GM12878 (cell line): ENCODE measurements at regions not wholly inside any gene's neighbourhood (a gene's known extent, or its start where the extent isn't known, plus 50 kb on each side); places are given as distances from the start of the nearest gene placed in this dataset.
A peak's percentile ranks its signal among the peaks of the same experiment; 100 is the strongest.
"Not testable (repeated sequence)": the region's sequence is repeated elsewhere in the genome, so short reads cannot be mapped to it uniquely, and the experiment has no call there.

ENCODE experiments used
- ATAC-seq: fragments of 200-7000 bp; cut with Tn5 transposase; 3 replicates; pipeline ENCODE4 v1.9.1; 2020; ENCODE audit warnings: mild to moderate bottlenecking, moderate library complexity
- BruUV-seq: library from RNA; stranded (reverse); fragments of 400-500 nt; replicated peaks from 2 replicates; lab custom pipeline; 2021; lab: Mats Ljungman, UMichigan
- CTCF ChIA-PET: fragments of 300-600 bp; sonication (Branson Sonifier 250); formaldehyde crosslinking; extraction: SDS; loops from one replicate; lab custom pipeline; 2021; ENCODE audit warnings: inconsistent platforms; lab: Yijun Ruan, JAX
- POLR2A ChIA-PET: fragments of 350-600 bp; formaldehyde crosslinking; extraction: SDS; loops from one replicate; lab custom pipeline; 2021; ENCODE audit warnings: inconsistent platforms; lab: Charles Lee
- RAD21 ChIA-PET: fragments of 300-600 bp; sonication (Branson Sonifier 250); formaldehyde crosslinking; loops from one replicate; lab custom pipeline; 2023; ENCODE audit warnings: antibody characterized with exemption; ENCODE audit not compliant: unreplicated experiment; lab: Charles Lee
- SMC1A ChIA-PET: fragments of 300-600 bp; sonication (Branson Sonifier 250); formaldehyde crosslinking; loops from one replicate; lab custom pipeline; 2023; ENCODE audit not compliant: unreplicated experiment, uncharacterized antibody; lab: Charles Lee
- DNase-seq: peaks from one replicate; pipeline ENCODE4 v3.0.0-alpha.2; 2011; ENCODE audit warnings: low read depth, low spot score
- FAIRE-seq: peaks from 3 replicates; lab custom pipeline; 2011; peaks lifted over from hg19 to GRCh38; lab: Jason Lieb, UNC
- H2AFZ ChIP-seq: 2 replicates; pipeline ENCODE4 v1.6.0; 2011; ENCODE audit warnings: low read depth, low read length, control low read depth; ENCODE audit not compliant: control insufficient read depth
- H3K27ac ChIP-seq: 2 replicates; pipeline ENCODE4 v1.5.1; 2011; ENCODE audit warnings: control low read depth; ENCODE audit not compliant: control insufficient read depth, insufficient read depth
- H3K27me3 ChIP-seq, 2 experiments: replicated peaks in 1 of 2; 2 replicates each; pipeline versions ENCODE4 v1.6.0 to v1.6.1; 2011; ENCODE audit warnings: low read length in 1 of 2; ENCODE audit not compliant: control insufficient read depth in 2 of 2, insufficient read depth in 2 of 2
- H3K36me3 ChIP-seq, 2 experiments: 2 replicates each; pipeline ENCODE4 v1.5.1; 2011; ENCODE audit warnings: low read length in 1 of 2; ENCODE audit not compliant: control insufficient read depth in 2 of 2, insufficient read depth in 2 of 2
- H3K4me1 ChIP-seq: 2 replicates; pipeline ENCODE4 v1.6.1; 2011; ENCODE audit warnings: mild to moderate bottlenecking, low read length, moderate library complexity, mixed read lengths; ENCODE audit not compliant: control insufficient read depth, insufficient read depth
- H3K4me2 ChIP-seq: 2 replicates; pipeline ENCODE4 v1.6.0; 2011; ENCODE audit warnings: control low read depth; ENCODE audit not compliant: control insufficient read depth, insufficient read depth
- H3K4me3 ChIP-seq: fragments of 200-600 bp; sonication (generic); 2 replicates; pipeline ENCODE4 v1.5.1; 2016
- H3K79me2 ChIP-seq: 2 replicates; pipeline ENCODE4 v1.6.0; 2011; ENCODE audit warnings: low read length; ENCODE audit not compliant: control insufficient read depth, insufficient read depth
- H3K9ac ChIP-seq: 2 replicates; pipeline ENCODE4 v1.8.0; 2011; ENCODE audit warnings: low read length, control low read depth, mixed read lengths; ENCODE audit not compliant: control insufficient read depth, insufficient read depth
- H3K9me3 ChIP-seq: replicated peaks from 3 replicates; pipeline ENCODE4 v1.5.1; 2011; ENCODE audit warnings: mild to moderate bottlenecking, low read length; ENCODE audit not compliant: control insufficient read depth, insufficient read depth
- H4K20me1 ChIP-seq: 2 replicates; pipeline ENCODE4 v1.6.0; 2011; ENCODE audit not compliant: control insufficient read depth, insufficient read depth
- RAD21 ChIP-seq: IDR thresholded peaks from 2 replicates; pipeline ENCODE4 v1.6.1; 2011; ENCODE audit warnings: mild to moderate bottlenecking, low read depth, low read length, moderate library complexity; ENCODE audit not compliant: insufficient read depth
- ZNF384 ChIP-seq: IDR thresholded peaks from 2 replicates; pipeline ENCODE4 v1.6.1; 2012; ENCODE audit warnings: low read depth, mild to moderate bottlenecking, low read length, improper control_type of control experiment, borderline replicate concordance
- WGBS: methylation state at CpG from one replicate; pipeline ENCODE4 v1.1.6; 2016; ENCODE audit warnings: low lambda C conversion rate; ENCODE audit not compliant: insufficient replicate concordance, insufficient coverage; ENCODE audit errors: missing lambda C conversion rate; 5-methylcytosine and 5-hydroxymethylcytosine counted together
- in situ Hi-C: fragments of 300-500 bp; cut with MboI; formaldehyde crosslinking; loops from 9 replicates; pipeline ENCODE4 v1.14.3; 2018; ENCODE audit warnings: mixed read lengths
- intact Hi-C: fragments of 100-400 bp; cut with micrococcal nuclease; formaldehyde crosslinking; loops from one replicate; pipeline ENCODE4 v1.14.2; 2022; ENCODE audit not compliant: unreplicated experiment
- TF ChIP-seq, protein P1 (sequence below), 3 experiments: IDR thresholded peaks in 2 of 3; conservative IDR thresholded peaks in 1 of 3; 2 replicates each; pipeline ENCODE4 v1.5.1; 2011; ENCODE audit warnings: low read depth in 3 of 3, low read length in 3 of 3, mild to moderate bottlenecking in 3 of 3, control low read depth in 2 of 3, moderate library complexity in 2 of 3, inconsistent platforms in 1 of 3, mixed read lengths in 1 of 3; ENCODE audit not compliant: control insufficient read depth in 2 of 3, insufficient read depth in 1 of 3; ENCODE audit errors: extremely low read depth in 1 of 3

DNA sequence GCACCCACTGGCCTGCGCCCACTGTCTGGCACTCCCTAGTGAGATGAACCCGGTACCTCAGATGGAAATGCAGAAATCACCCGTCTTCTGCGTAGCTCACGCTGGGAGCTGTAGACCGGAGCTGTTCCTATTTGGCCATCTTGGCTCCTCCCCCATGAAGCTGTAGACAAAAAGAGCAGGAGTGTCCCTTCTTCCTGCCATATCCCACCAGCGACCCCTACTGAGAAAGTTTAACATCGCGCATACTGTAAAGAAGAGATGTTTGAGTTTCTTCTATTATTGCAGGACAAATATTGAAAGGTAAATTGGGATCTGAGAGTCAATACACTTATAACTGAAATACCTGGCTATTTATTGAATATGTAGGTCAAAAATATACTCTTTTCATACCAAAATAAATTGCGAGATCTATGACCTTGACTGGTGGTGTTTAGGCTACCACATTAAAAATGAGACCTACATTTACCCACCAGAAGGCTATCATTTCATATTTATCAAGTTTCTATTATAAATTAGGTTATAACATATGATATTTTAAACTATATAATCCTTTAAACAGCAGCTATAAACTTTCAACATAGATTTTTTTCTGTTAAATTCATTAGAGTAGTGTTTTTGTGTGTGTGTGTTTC lies 586.3 kb downstream of the HTR1B start:
- H4K20me1 ChIP-seq = no peaks in the 10 kb centered on the region
- in situ Hi-C loops = no loop called here
- SMC1A ChIA-PET = no interaction called here

DNA sequence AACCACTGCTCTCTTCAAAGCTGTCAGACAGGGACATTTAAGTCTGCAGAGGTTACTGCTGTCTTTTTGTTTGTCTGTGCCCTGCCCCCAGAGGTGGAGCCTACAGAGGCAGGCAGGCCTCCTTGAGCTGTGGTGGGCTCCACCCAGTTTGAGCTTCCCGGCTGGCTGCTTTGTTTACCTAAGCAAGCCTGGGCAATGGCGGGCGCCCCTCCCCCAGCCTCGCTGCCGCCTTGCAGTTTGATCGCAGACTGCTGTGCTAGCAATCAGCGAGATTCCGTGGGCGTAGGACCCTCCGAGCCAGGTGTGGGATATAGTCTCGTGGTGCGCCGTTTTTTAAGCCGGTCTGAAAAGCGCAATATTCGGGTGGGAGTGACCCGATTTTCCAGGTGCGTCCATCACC lies 586.9 kb downstream of the HTR1B start:
- H3K79me2 ChIP-seq, H2AFZ ChIP-seq, H3K4me1 ChIP-seq, DNase-seq, H3K4me2 ChIP-seq, CTCF ChIA-PET, H3K27me3 ChIP-seq, RAD21 ChIA-PET, H3K9me3 ChIP-seq, H3K36me3 ChIP-seq, H3K4me3 ChIP-seq, POLR2A ChIA-PET, H3K9ac ChIP-seq, SMC1A ChIA-PET, BruUV-seq, H4K20me1 ChIP-seq, H3K27ac ChIP-seq, FAIRE-seq, in situ Hi-C loops, ATAC-seq: not testable (repeated sequence)
- intact Hi-C loops = loop anchor here (10.0 kb wide), 1 partner anchor 578 kb away; no protein-coding TSS in a partner anchor
- 75% methylated on average over 8 of the region's 18 CpGs for WGBS

More for the DNA sequence above, 586.3 kb downstream of the HTR1B start:
- no peak overlapping the region for H3K27ac ChIP-seq
- H3K27me3 ChIP-seq = no peaks in the 10 kb centered on the region
- no peak overlapping the region for H3K4me2 ChIP-seq
- POLR2A ChIA-PET = no interaction called here
- H3K4me3 ChIP-seq = no peak overlapping the region
- FAIRE-seq (no peak), DNase-seq (no peak), ATAC-seq (no peak)
- H3K9me3 ChIP-seq = no peaks in the 10 kb centered on the region
- RAD21 ChIA-PET = no interaction called here
- no peak overlapping the region for H2AFZ ChIP-seq
- no TSS peak for BruUV-seq
- no peaks in the 10 kb centered on the region for H3K79me2 ChIP-seq
- intact Hi-C loops = loop anchor here (10.0 kb wide), 1 partner anchor 578 kb away; no protein-coding TSS in a partner anchor
- no peak overlapping the region for H3K9ac ChIP-seq
- H3K36me3 ChIP-seq = no peaks in the 10 kb centered on the region
- CTCF ChIA-PET = interaction anchor here (0.9 to 1.2 kb wide), 2 partner anchors 16 to 166 kb away, joined by 3 to 5 read pairs; no protein-coding TSS in a partner anchor
- TF ChIP-seq RAD21 = 0 out of 2 replicates have a peak, but pooled peaks have one; percentile 14
- TF ChIP-seq, protein P1, sequence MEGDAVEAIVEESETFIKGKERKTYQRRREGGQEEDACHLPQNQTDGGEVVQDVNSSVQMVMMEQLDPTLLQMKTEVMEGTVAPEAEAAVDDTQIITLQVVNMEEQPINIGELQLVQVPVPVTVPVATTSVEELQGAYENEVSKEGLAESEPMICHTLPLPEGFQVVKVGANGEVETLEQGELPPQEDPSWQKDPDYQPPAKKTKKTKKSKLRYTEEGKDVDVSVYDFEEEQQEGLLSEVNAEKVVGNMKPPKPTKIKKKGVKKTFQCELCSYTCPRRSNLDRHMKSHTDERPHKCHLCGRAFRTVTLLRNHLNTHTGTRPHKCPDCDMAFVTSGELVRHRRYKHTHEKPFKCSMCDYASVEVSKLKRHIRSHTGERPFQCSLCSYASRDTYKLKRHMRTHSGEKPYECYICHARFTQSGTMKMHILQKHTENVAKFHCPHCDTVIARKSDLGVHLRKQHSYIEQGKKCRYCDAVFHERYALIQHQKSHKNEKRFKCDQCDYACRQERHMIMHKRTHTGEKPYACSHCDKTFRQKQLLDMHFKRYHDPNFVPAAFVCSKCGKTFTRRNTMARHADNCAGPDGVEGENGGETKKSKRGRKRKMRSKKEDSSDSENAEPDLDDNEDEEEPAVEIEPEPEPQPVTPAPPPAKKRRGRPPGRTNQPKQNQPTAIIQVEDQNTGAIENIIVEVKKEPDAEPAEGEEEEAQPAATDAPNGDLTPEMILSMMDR (IDR thresholded peaks at IDR 0.05 in 2 of 3, conservative IDR thresholded peaks at IDR 0.05 in 1 of 3; ENCODE audit: control insufficient read depth in 2 of 3, extremely low read depth in 1 of 3, insufficient read depth in 1 of 3, low read depth in 3 of 3, low read length in 3 of 3) = peak in 2 of 3 experiments; percentile 4 to 10; a peak in 1 of 6 replicates
- TF ChIP-seq ZNF384 = no peak
- TF ChIP-seq, all 136 proteins: peak for 2
- WGBS = 76% methylated on average over 8 of the region's 10 CpGs
- H3K4me1 ChIP-seq = no peaks in the 10 kb centered on the region
